ENCODE measurements at regions not wholly inside any gene's neighbourhood (a gene's known extent, or its start where the extent isn't known, plus 50 kb on each side); places are given as distances from the start of the nearest gene placed in this dataset.

DNA sequence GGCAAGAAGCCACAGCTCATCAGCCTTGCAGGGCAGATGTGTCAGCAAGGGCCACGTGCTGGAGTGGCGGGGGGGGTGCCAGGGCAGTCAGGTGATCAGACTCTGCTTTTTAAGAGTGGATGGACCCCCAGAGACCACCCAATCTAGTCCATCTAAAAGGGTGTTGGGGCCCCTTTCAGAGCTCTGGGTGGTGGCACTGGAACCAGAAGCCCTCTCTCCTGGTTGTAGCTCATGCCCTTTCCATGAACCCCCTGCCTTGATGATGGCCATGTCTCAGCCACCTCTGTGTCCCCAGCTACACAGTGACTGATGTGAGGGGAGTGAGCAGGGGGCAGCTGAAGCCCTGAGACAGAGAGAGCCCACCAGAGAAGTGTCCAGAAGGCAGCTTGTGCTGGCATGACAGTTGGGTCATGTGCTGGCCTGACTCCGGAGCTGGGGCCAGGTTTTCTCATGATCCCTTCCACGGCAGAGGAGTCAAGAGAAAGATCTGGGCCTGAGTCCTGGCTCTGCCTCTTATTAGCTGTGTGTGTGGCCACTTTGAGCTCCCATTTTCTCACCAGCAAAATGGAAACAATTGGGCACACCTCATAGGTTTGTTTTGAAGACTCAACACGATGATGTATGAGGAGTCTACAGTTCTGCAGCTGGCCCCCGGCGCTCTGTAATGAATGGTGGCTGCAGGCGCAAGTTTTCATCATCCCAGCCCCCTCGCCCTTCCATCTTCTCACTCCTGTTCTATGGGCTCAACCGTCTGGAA, 195.7 kb downstream of the ZFP36L2 start:
- Mint-ChIP-seq H3K4me1 (peaks cover 35 to 56% (median 46%) of the 10 kb centered on the region in 4 donors), H3K9me3 (no peaks in the 10 kb centered on the region), H3K27me3 (no peaks in the 10 kb centered on the region), H3K36me3 (no peaks in the 10 kb centered on the region), H3K4me3 (no peak overlapping the region), H3K27ac (peak overlapping the region in 4 of 10 donors; percentile 13 to 88 (median 52))
- DNase-seq, result no peak
- ATAC-seq, result no peak
- POLR2A ChIA-PET, result interaction anchor here (0.8 to 1.6 kb wide), 3 partner anchors 10 to 95 kb away, joined by 4 to 5 read pairs (median 4); no protein-coding TSS in a partner anchor

DNA sequence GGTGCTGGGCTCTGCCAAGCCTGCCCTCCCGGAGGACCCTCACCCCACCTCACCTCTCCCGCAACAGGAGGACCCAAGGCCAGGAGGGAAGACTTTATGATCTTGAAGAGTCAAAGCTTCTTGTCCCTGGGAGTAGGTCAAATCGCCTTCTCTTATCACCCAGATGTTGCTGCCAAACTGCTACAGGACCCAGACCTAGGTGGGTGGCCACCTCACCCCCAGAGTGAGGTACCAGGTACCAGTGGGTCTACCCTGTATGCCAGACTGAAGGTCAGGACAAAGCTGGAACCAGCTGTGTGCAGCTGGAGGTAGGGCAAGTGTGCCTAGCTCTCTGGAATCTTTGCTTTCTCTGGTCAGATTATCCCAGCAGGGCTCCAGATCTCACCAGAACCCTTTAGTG, 197.2 kb downstream of the ZFP36L2 start:
- peak overlapping the region in 6 of 10 donors; percentile 6 to 87 (median 48) for H3K27ac Mint-ChIP-seq
- H3K9me3 Mint-ChIP-seq, result no peaks in the 10 kb centered on the region
- peaks cover 44 to 69% (median 56%) of the 10 kb centered on the region in 4 donors for H3K4me1 Mint-ChIP-seq
- H3K4me3 Mint-ChIP-seq, result no peak overlapping the region
- ATAC-seq (no peak), DNase-seq (no peak)
- POLR2A ChIA-PET, result interaction anchor here (0.6 to 1.3 kb wide), 2 partner anchors 48 to 198 kb away, joined by 3 to 5 read pairs; no protein-coding TSS in a partner anchor
- H3K27me3 Mint-ChIP-seq, result no peaks in the 10 kb centered on the region
- no peaks in the 10 kb centered on the region for H3K36me3 Mint-ChIP-seq

GRCh38 chr2:43028188-43028587, 198.2 kb downstream of the ZFP36L2 start:
- POLR2A ChIA-PET, result no interaction called here
- ATAC-seq (no peak), DNase-seq (no peak)
- H3K9me3 Mint-ChIP-seq, result no peaks in the 10 kb centered on the region
- H3K4me1 Mint-ChIP-seq, result peaks cover 40 to 63% (median 49%) of the 10 kb centered on the region in 4 donors
- H3K27ac Mint-ChIP-seq, result peak overlapping the region in 4 of 10 donors; percentile 6 to 84 (median 62)
- no peaks in the 10 kb centered on the region for H3K27me3 Mint-ChIP-seq
- no peaks in the 10 kb centered on the region for H3K36me3 Mint-ChIP-seq
- no peak overlapping the region for H3K4me3 Mint-ChIP-seq

GRCh38 chr2:43027097-43027873, 199.1 kb downstream of the ZFP36L2 start:
- H3K36me3 Mint-ChIP-seq, result peaks cover 0 to 5% (median 3%) of the 10 kb centered on the region in 3 donors
- peaks cover 0 to 6% (median 0%) of the 10 kb centered on the region in 9 donors for H3K9me3 Mint-ChIP-seq
- POLR2A ChIA-PET, result interaction anchor here (1.0 kb wide), 2 partner anchors 195 to 201 kb away, joined by 3 read pairs; no protein-coding TSS in a partner anchor
- DNase-seq (no peak), ATAC-seq (no peak)
- peak overlapping the region in 5 of 10 donors; percentile 6 to 51 (median 41) for H3K27ac Mint-ChIP-seq
- no peaks in the 10 kb centered on the region for H3K27me3 Mint-ChIP-seq
- H3K4me1 Mint-ChIP-seq, result peaks cover 32 to 54% (median 40%) of the 10 kb centered on the region in 4 donors
- H3K4me3 Mint-ChIP-seq, result no peak overlapping the region

DNA sequence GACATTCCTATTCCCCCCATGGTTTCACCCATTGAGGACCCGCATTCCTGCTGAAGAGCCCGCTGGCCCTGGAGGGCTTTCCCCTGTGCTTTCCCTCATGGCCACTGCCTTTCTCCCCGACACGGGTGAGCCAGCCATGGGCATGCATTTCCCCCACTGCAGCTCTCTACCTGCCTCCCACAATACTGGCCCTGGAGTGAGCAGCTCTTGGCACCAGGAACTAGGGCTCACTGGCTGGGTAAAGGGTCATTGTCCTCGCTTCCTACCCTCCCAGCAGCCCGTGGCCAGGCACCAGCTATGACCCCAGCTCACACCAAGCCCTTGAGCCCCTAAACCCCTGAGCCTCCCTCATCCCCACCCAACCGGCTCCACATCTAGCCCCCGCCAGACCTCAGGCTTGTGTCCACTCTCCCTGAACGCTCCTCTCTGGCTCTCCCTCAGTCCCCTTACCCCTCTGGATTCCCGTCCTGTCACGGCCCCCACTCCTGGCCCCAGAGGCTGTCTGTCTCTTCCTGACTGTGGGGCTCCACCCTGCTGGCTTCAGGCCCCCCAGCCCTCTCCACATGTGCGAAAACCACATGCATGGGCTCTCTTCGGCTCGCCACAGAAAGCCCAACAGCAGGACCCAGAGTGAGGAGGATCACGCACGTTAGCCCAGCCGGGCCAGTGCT, 199.8 kb downstream of the ZFP36L2 start:
- DNase-seq (no peak), ATAC-seq (no peak)
- peaks cover 0 to 10% (median 0%) of the 10 kb centered on the region in 9 donors for H3K9me3 Mint-ChIP-seq
- peak overlapping the region in 1 of 10 donors; percentile 45 for H3K4me3 Mint-ChIP-seq
- H3K4me1 Mint-ChIP-seq, result peaks cover 30 to 48% (median 36%) of the 10 kb centered on the region in 4 donors
- H3K27me3 Mint-ChIP-seq, result no peaks in the 10 kb centered on the region
- peak overlapping the region in 7 of 10 donors; percentile 18 to 93 (median 57) for H3K27ac Mint-ChIP-seq
- POLR2A ChIA-PET, result interaction anchor here (1.0 to 3.1 kb wide), 6 partner anchors 19 to 202 kb away, joined by 3 to 22 read pairs (median 4); partner anchors contain the start of gene ZFP36L2
- peaks cover 0 to 5% (median 3%) of the 10 kb centered on the region in 3 donors for H3K36me3 Mint-ChIP-seq

DNA sequence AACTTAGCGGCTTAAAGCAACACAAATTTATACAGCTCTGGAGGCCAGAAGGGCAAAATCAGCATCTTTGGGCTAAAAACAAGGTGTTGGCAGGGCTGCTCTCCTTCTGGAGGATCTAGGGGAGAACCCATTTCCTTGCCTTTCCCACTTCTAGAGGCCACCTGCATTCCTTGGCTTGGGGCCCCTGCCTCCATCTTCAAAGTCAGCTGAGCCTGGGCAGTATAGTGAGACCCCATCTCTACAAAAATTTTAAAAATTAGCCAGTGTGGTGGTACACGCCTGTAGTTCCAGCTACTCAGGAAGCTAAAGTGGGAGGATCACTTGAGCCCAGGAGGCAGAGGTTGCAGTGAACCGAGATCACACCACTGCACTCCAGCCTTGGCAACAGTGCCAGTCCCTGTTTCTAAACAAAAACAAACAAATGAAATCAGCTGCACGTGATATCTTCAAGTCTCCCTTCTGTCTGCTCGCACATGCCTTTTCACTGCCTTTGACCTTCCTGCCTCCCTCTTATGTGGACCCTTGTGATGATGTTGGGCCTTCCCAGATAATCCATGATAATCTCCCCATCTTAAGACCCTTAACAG, 200.6 kb downstream of the ZFP36L2 start:
- ATAC-seq (no peak), DNase-seq (no peak)
- Mint-ChIP-seq H3K36me3 (peaks cover 0 to 6% (median 5%) of the 10 kb centered on the region in 3 donors), H3K4me1 (peaks cover 28 to 44% (median 36%) of the 10 kb centered on the region in 4 donors), H3K9me3 (peaks cover 0 to 10% (median 0%) of the 10 kb centered on the region in 9 donors), H3K4me3 (peak overlapping the region in 2 of 10 donors; percentile 19 to 45), H3K27me3 (no peaks in the 10 kb centered on the region), H3K27ac (peak overlapping the region in 5 of 10 donors; percentile 18 to 93 (median 41))
- POLR2A ChIA-PET, result interaction anchor here (0.5 to 3.1 kb wide), 8 partner anchors 12 to 202 kb away, joined by 3 to 22 read pairs (median 4); partner anchors contain the start of gene ZFP36L2

- H3K9me3 Mint-ChIP-seq, result peaks cover 0 to 14% (median 3%) of the 10 kb centered on the region in 9 donors
- peak overlapping the region in 5 of 10 donors; percentile 9 to 52 (median 32) for H3K4me3 Mint-ChIP-seq
- peaks cover 28 to 44% (median 36%) of the 10 kb centered on the region in 4 donors for H3K4me1 Mint-ChIP-seq
- H3K36me3 Mint-ChIP-seq, result peaks cover 0 to 6% (median 5%) of the 10 kb centered on the region in 3 donors
- H3K27ac Mint-ChIP-seq, result peak overlapping the region; percentile 21 to 93 (median 82)
- POLR2A ChIA-PET, result interaction anchor here (0.6 to 3.1 kb wide), 6 partner anchors 77 to 203 kb away, joined by 3 to 22 read pairs (median 6); partner anchors contain the start of gene ZFP36L2
- ATAC-seq (peak; percentile 47 to 57), DNase-seq (peak in 6 of 10 donors; percentile 17 to 45 (median 27))
- no peaks in the 10 kb centered on the region for H3K27me3 Mint-ChIP-seq
Measured at GRCh38 chr2:43024515-43025011, 201.8 kb downstream of the ZFP36L2 start.

DNA sequence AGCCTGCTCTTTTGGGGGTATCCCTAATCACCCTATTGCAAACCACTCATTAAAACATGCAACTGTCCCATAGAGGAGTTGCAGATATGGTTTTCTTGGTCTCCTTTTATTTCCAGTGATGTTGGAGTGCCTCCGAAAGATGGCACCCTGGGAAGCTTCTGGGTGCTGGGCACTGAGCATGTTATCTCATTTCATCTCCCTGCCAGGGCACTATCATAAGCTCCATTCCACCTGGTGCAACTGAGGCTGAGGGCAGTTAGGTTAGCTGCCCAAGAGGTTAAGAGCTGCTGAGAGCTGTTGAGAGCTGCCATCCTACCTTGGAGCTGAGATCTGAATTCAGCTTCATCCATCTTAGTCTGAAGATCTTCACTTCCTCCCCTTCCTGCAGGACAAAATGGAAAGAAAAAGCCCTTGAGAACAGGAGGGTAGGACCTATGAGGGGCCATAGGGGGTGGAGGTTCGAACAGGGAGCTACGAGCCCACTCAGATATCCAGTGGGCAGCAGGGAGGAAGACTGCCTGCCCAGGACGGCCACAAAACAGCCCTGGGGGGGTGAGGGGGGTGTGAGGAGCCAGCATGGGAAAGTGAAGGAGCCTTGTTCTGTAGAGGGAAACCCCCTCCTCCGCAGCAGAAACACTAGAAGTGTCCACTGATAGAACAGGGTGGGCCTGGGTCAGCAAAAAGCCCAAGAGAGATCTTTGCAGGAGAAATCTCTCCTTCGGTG, 202.5 kb downstream of the ZFP36L2 start:
- ATAC-seq (no peak), DNase-seq (no peak)
- H3K4me1 Mint-ChIP-seq, result peaks cover 28 to 44% (median 36%) of the 10 kb centered on the region in 4 donors
- peak overlapping the region in 8 of 10 donors; percentile 22 to 93 (median 60) for H3K27ac Mint-ChIP-seq
- no peaks in the 10 kb centered on the region for H3K27me3 Mint-ChIP-seq
- H3K9me3 Mint-ChIP-seq, result peaks cover 0 to 14% (median 3%) of the 10 kb centered on the region in 9 donors
- POLR2A ChIA-PET, result interaction anchor here (0.6 to 3.1 kb wide), 6 partner anchors 77 to 204 kb away, joined by 3 to 22 read pairs (median 5); partner anchors contain the start of gene ZFP36L2
- peaks cover 2 to 6% (median 5%) of the 10 kb centered on the region in 3 donors for H3K36me3 Mint-ChIP-seq
- H3K4me3 Mint-ChIP-seq, result no peak overlapping the region

DNA sequence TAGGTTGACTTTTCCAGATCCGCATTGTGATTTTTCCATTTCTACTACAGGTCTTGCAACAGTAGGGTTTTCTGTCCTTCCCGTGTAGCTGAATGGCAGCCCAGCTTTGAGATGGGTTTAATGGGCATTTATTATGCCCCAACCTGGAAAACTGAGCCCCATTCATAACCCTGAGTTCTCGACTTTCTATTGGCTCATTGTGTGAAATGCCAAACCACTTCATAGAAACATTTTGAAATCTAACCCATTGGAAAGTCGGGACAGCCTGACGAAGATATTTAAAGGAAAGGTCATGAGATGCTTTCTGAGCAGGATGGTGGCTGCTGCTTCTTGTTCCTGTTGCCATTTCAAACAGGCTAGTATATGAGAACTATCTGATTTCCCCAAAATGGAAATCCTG, 203.5 kb downstream of the ZFP36L2 start:
- peaks cover 23 to 39% (median 32%) of the 10 kb centered on the region in 4 donors for H3K4me1 Mint-ChIP-seq
- H3K4me3 Mint-ChIP-seq, result no peak overlapping the region
- ATAC-seq (no peak), DNase-seq (no peak)
- H3K9me3 Mint-ChIP-seq, result peaks cover 0 to 14% (median 3%) of the 10 kb centered on the region in 9 donors
- peaks cover 2 to 6% (median 5%) of the 10 kb centered on the region in 3 donors for H3K36me3 Mint-ChIP-seq
- peaks cover 0 to 4% (median 0%) of the 10 kb centered on the region in 5 donors for H3K27me3 Mint-ChIP-seq
- H3K27ac Mint-ChIP-seq, result peak overlapping the region in 3 of 10 donors; percentile 14 to 50 (median 24)
- POLR2A ChIA-PET, result interaction anchor here (1.1 kb wide), 1 partner anchor 196 kb away, joined by 3 read pairs; no protein-coding TSS in a partner anchor

DNA sequence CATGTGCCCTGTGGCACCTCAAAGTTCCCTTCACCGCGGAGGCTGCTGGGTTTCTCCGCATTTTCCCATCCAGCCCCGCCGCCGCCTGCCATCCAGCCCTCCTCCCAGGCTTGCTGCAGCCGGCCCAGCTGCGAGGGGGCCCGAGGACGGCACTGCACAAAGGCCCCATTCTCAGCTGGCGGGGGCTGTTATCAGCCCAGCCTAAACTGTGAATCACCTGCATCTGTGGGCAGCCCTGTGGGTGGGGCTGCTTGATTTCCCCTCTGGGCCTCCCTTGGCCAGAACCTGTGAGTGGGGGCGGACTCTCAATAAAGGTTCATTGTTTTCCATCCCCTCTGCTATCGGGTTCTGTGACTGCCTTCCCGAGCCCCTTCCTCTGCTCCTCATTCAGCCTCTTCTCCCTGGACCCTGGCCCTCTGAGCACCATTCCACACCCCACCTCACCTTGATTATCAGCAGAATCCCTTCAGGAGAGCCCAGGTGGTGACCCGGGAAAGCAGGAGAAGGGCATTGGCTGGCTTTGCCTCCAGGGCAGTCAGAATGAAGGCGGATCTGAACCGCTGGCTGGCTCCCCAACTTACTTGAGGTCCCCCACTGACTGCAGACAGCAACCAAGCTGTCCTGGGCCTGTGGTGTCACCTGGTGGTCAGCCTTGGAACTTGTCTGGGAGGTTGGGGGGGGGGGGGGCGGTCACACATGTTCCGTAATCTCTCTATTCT, 204.5 kb downstream of the ZFP36L2 start:
- DNase-seq (no peak), ATAC-seq (no peak)
- POLR2A ChIA-PET, result interaction anchor here (0.7 kb wide), 1 partner anchor 116 kb away, joined by 7 read pairs; no protein-coding TSS in a partner anchor
- Mint-ChIP-seq H3K4me1 (peaks cover 21 to 29% (median 24%) of the 10 kb centered on the region in 4 donors), H3K36me3 (peaks cover 2 to 6% (median 5%) of the 10 kb centered on the region in 3 donors), H3K27ac (peak overlapping the region in 3 of 10 donors; percentile 14 to 55 (median 20)), H3K4me3 (no peak overlapping the region), H3K9me3 (peaks cover 0 to 14% (median 3%) of the 10 kb centered on the region in 9 donors), H3K27me3 (peaks cover 0 to 9% (median 0%) of the 10 kb centered on the region in 5 donors)

Measured in naive thymus-derived CD8-positive, alpha-beta T cell (primary cell).